HEK293 (cell line): ENCODE measurements at regions not wholly inside any gene's neighbourhood (a gene's known extent, or its start where the extent isn't known, plus 50 kb on each side); places are given as distances from the start of the nearest gene placed in this dataset.

Experiments
- CTCF ChIA-PET: fragments of 350-600 bp; formaldehyde crosslinking; extraction: SDS; loops from one replicate; lab custom pipeline; 2021; ENCODE audit warnings: antibody characterized with exemption; lab: Yijun Ruan, JAX
- POLR2A ChIA-PET: fragments of 300-600 bp; formaldehyde crosslinking; extraction: SDS; loops from one replicate; lab custom pipeline; 2020; ENCODE audit warnings: antibody characterized with exemption, inconsistent platforms; lab: Yijun Ruan, JAX
- H3K27ac ChIP-seq: fragments of 200-500 bp; sonication (Bioruptor generic); 2 replicates; pipeline ENCODE4 v1.5.1; 2014; ENCODE audit warnings: low read depth, low read length, control low read depth, inconsistent platforms; ENCODE audit errors: extremely low read depth
- H3K36me3 ChIP-seq, 2 experiments: fragments of 200-500 bp in 1 of 2; sonication (Bioruptor generic) in 1 of 2; 1 replicate in 1 of 2; 2 replicates in 1 of 2; pipeline ENCODE4 v1.5.1; 2014 to 2017; ENCODE audit warnings: inconsistent platforms in 2 of 2, low read length in 2 of 2; ENCODE audit not compliant: control insufficient read depth in 2 of 2, insufficient read depth in 1 of 2
- H3K4me1 ChIP-seq: fragments of 200-500 bp; sonication (Bioruptor generic); 2 replicates; pipeline ENCODE4 v1.5.1; 2014; ENCODE audit warnings: mild to moderate bottlenecking, low read length, inconsistent platforms; ENCODE audit not compliant: control insufficient read depth, insufficient read depth
- H3K4me3 ChIP-seq: 2 replicates; pipeline ENCODE4 v1.5.1; 2011; ENCODE audit warnings: low read depth, mild to moderate bottlenecking, control low read depth, low read length, moderate library complexity
- H3K9me3 ChIP-seq: fragments of 200-500 bp; sonication (Bioruptor generic); 2 replicates; pipeline ENCODE4 v1.5.1; 2014; ENCODE audit warnings: low read depth, low read length, inconsistent platforms; ENCODE audit not compliant: control insufficient read depth, insufficient read depth
- ATF2 ChIP-seq: fragments of 450-650 bp; formaldehyde crosslinking; IDR thresholded peaks from 2 replicates; pipeline ENCODE4 v1.5.1; 2016; ENCODE audit warnings: missing biosample characterization, missing genetic modification characterization, low read depth
- INSM2 ChIP-seq: fragments of 450-650 bp; formaldehyde crosslinking; IDR thresholded peaks from 2 replicates; pipeline ENCODE4 v1.5.1; 2016; ENCODE audit warnings: missing biosample characterization, missing genetic modification characterization
- KLF1 ChIP-seq: fragments of 450-650 bp; formaldehyde crosslinking; IDR thresholded peaks from 2 replicates; pipeline ENCODE4 v1.5.1; 2016; ENCODE audit warnings: missing biosample characterization, missing genetic modification characterization
- MZF1 ChIP-seq: fragments of 450-650 bp; formaldehyde crosslinking; IDR thresholded peaks from 2 replicates; pipeline ENCODE4 v1.5.1; 2017; ENCODE audit warnings: missing biosample characterization, missing genetic modification characterization, borderline replicate concordance
- SALL2 ChIP-seq: fragments of 450-650 bp; formaldehyde crosslinking; IDR thresholded peaks from 2 replicates; pipeline ENCODE4 v1.5.0; 2017; ENCODE audit warnings: missing biosample characterization, mild to moderate bottlenecking, missing genetic modification characterization, borderline replicate concordance
- SETDB1 ChIP-seq: IDR thresholded peaks from one replicate; pipeline ENCODE4 v1.6.1; 2017; ENCODE audit warnings: mild to moderate bottlenecking, low read length, moderate library complexity, mixed read lengths; ENCODE audit not compliant: insufficient read length
- ZBTB10 ChIP-seq: fragments of 450-650 bp; formaldehyde crosslinking; IDR thresholded peaks from 2 replicates; pipeline ENCODE4 v1.5.1; 2016; ENCODE audit warnings: missing biosample characterization, missing genetic modification characterization
- ZBTB11 ChIP-seq: fragments of 450-650 bp; formaldehyde crosslinking; conservative IDR thresholded peaks from 2 replicates; pipeline ENCODE4 v1.5.1; 2016; ENCODE audit warnings: low read depth, missing biosample characterization, missing genetic modification characterization
- ZNF132 ChIP-seq: fragments of 450-650 bp; formaldehyde crosslinking; IDR thresholded peaks from 2 replicates; pipeline ENCODE4 v1.5.1; 2017; ENCODE audit warnings: missing biosample characterization, missing genetic modification characterization, borderline replicate concordance
- ZNF16 ChIP-seq: fragments of 450-650 bp; formaldehyde crosslinking; IDR thresholded peaks from 2 replicates; pipeline ENCODE4 v1.5.1; 2016; ENCODE audit warnings: low read depth, missing biosample characterization, missing genetic modification characterization
- ZNF214 ChIP-seq: fragments of 450-650 bp; formaldehyde crosslinking; IDR thresholded peaks from 2 replicates; pipeline ENCODE4 v1.5.1; 2017; ENCODE audit warnings: missing biosample characterization, mild to moderate bottlenecking, missing genetic modification characterization, borderline replicate concordance
- ZNF24 ChIP-seq: fragments of 450-650 bp; formaldehyde crosslinking; IDR thresholded peaks from 2 replicates; pipeline ENCODE4 v1.5.1; 2016; ENCODE audit warnings: missing biosample characterization, missing genetic modification characterization
- ZNF433 ChIP-seq: fragments of 450-650 bp; formaldehyde crosslinking; IDR thresholded peaks from 2 replicates; pipeline ENCODE4 v1.5.1; 2016; ENCODE audit warnings: missing biosample characterization, missing genetic modification characterization, low read depth
- ZNF585B ChIP-seq: fragments of 450-650 bp; formaldehyde crosslinking; IDR thresholded peaks from 2 replicates; pipeline ENCODE4 v1.5.1; 2016; ENCODE audit warnings: missing biosample characterization, missing genetic modification characterization
- ZNF654 ChIP-seq: fragments of 450-650 bp; formaldehyde crosslinking; IDR thresholded peaks from 2 replicates; pipeline ENCODE4 v1.5.1; 2016; ENCODE audit warnings: low read depth, missing biosample characterization, missing genetic modification characterization
- ZNF658 ChIP-seq: fragments of 450-650 bp; formaldehyde crosslinking; IDR thresholded peaks from 2 replicates; pipeline ENCODE4; 2016; ENCODE audit warnings: missing biosample characterization, missing genetic modification characterization

GRCh38 chr5:166018716-166019115 is 2272.7 kb upstream of the WWC1 start:
- no peak overlapping the region for H3K27ac ChIP-seq
- CTCF ChIA-PET: interaction anchor here (0.6 kb wide), 1 partner anchor 1867 kb away, joined by 3 read pairs; no protein-coding TSS in a partner anchor

More at GRCh38 chr5:166018716-166019115, 2272.7 kb upstream of the WWC1 start:
- Histone ChIP-seq H3K36me3 (no peaks in the 10 kb centered on the region), H3K4me1 (no peaks in the 10 kb centered on the region), H3K9me3 (no peaks in the 10 kb centered on the region), H3K4me3 (no peak overlapping the region)
- POLR2A ChIA-PET: no interaction called here
- TF ChIP-seq ZNF433 (tag by site-specific recombination) (no peak), ZNF654 (tag by site-specific recombination) (no peak), MZF1 (tag by site-specific recombination) (no peak), SETDB1 (no peak), SALL2 (tag by site-specific recombination) (no peak), ATF2 (no peak), INSM2 (tag by site-specific recombination) (no peak), ZNF585B (no peak), ZNF132 (tag by site-specific recombination) (no peak), ZBTB10 (tag by site-specific recombination) (no peak), ZNF16 (tag by site-specific recombination) (no peak), ZNF24 (tag by site-specific recombination) (no peak), KLF1 (tag by site-specific recombination) (no peak), ZNF214 (tag by site-specific recombination) (no peak), ZNF658 (tag by site-specific recombination) (no peak), ZBTB11 (no peak)
- TF ChIP-seq, all 188 proteins: peak for 0
